Chondrocyte (in vitro differentiated cells): ENCODE measurements at regions not wholly inside any gene's neighbourhood (a gene's known extent, or its start where the extent isn't known, plus 50 kb on each side); places are given as distances from the start of the nearest gene placed in this dataset.

Source experiments
- DNase-seq: peaks from one replicate; pipeline ENCODE4 v3.0.0; 2021; ENCODE audit warnings: mixed read lengths, low spot score
- H3K27ac Mint-ChIP-seq: one replicate; pipeline ENCODE4 v1.8.0; 2021; ENCODE audit warnings: mild to moderate bottlenecking, moderate library complexity, mixed read lengths; ENCODE audit not compliant: unreplicated experiment
- H3K27me3 Mint-ChIP-seq: 2 replicates; pipeline ENCODE4 v1.8.0; 2021; ENCODE audit warnings: low read depth, mixed read lengths
- H3K36me3 Mint-ChIP-seq: 2 replicates; pipeline ENCODE4 v1.8.0; 2021; ENCODE audit warnings: low read depth, mixed read lengths
- H3K4me1 Mint-ChIP-seq: 2 replicates; pipeline ENCODE4 v1.8.0; 2021; ENCODE audit warnings: low read depth, mild to moderate bottlenecking, mixed read lengths
- H3K4me3 Mint-ChIP-seq: one replicate; pipeline ENCODE4 v1.8.0; 2021; ENCODE audit warnings: mild to moderate bottlenecking, moderate library complexity, mixed read lengths; ENCODE audit not compliant: unreplicated experiment
- H3K9me3 Mint-ChIP-seq: 2 replicates; pipeline ENCODE4 v1.8.0; 2021; ENCODE audit warnings: low read depth, mixed read lengths
- CTCF ChIP-seq: fragments of 200-600 bp; sonication (generic); IDR thresholded peaks from 2 replicates; pipeline ENCODE4 v1.5.0; 2021; ENCODE audit warnings: antibody characterized with exemption, mild to moderate bottlenecking, moderate library complexity

GRCh38 chr10:55232553-55232952 is 431.5 kb upstream of the PCDH15 start:
- H3K27me3 Mint-ChIP-seq: no peaks in the 10 kb centered on the region
- H3K4me3 Mint-ChIP-seq: no peak overlapping the region
- H3K4me1 Mint-ChIP-seq: no peaks in the 10 kb centered on the region
- no peak for DNase-seq
- H3K9me3 Mint-ChIP-seq: no peaks in the 10 kb centered on the region
- no peaks in the 10 kb centered on the region for H3K36me3 Mint-ChIP-seq
- TF ChIP-seq CTCF: no peak
- no peak overlapping the region for H3K27ac Mint-ChIP-seq

GRCh38 chr10:55227967-55228366 is 426.9 kb upstream of the PCDH15 start:
- peaks cover 1% of the 10 kb centered on the region for H3K27me3 Mint-ChIP-seq
- no peak for TF ChIP-seq CTCF
- no peak for DNase-seq
- H3K4me3 Mint-ChIP-seq: no peak overlapping the region
- no peak overlapping the region for H3K27ac Mint-ChIP-seq
- H3K4me1 Mint-ChIP-seq: no peaks in the 10 kb centered on the region
- H3K36me3 Mint-ChIP-seq: no peaks in the 10 kb centered on the region
- no peaks in the 10 kb centered on the region for H3K9me3 Mint-ChIP-seq

- Mint-ChIP-seq H3K36me3 (no peaks in the 10 kb centered on the region), H3K9me3 (no peaks in the 10 kb centered on the region), H3K4me3 (no peak overlapping the region), H3K4me1 (no peaks in the 10 kb centered on the region), H3K27me3 (peaks cover 1% of the 10 kb centered on the region), H3K27ac (no peak overlapping the region)
- DNase-seq: no peak
- no peak for TF ChIP-seq CTCF
Observed at GRCh38 chr10:55224007-55224781, 423.2 kb upstream of the PCDH15 start.

- TF ChIP-seq CTCF: no peak
- Mint-ChIP-seq H3K4me1 (no peaks in the 10 kb centered on the region), H3K27ac (no peak overlapping the region), H3K4me3 (no peak overlapping the region), H3K9me3 (no peaks in the 10 kb centered on the region), H3K36me3 (no peaks in the 10 kb centered on the region), H3K27me3 (peaks cover 1% of the 10 kb centered on the region)
- no peak for DNase-seq
Observed at GRCh38 chr10:55223352-55223751, 422.3 kb upstream of the PCDH15 start.

- Mint-ChIP-seq H3K4me3 (no peak overlapping the region), H3K4me1 (peaks cover 5% of the 10 kb centered on the region), H3K9me3 (no peaks in the 10 kb centered on the region), H3K36me3 (no peaks in the 10 kb centered on the region), H3K27me3 (peaks cover 1% of the 10 kb centered on the region), H3K27ac (no peak overlapping the region)
- no peak for TF ChIP-seq CTCF
- DNase-seq: no peak
Observed at GRCh38 chr10:55220975-55221374, 419.9 kb upstream of the PCDH15 start.
